ENCODE measurements at regions not wholly inside any gene's neighbourhood (a gene's known extent, or its start where the extent isn't known, plus 50 kb on each side); places are given as distances from the start of the nearest gene placed in this dataset.

DNA sequence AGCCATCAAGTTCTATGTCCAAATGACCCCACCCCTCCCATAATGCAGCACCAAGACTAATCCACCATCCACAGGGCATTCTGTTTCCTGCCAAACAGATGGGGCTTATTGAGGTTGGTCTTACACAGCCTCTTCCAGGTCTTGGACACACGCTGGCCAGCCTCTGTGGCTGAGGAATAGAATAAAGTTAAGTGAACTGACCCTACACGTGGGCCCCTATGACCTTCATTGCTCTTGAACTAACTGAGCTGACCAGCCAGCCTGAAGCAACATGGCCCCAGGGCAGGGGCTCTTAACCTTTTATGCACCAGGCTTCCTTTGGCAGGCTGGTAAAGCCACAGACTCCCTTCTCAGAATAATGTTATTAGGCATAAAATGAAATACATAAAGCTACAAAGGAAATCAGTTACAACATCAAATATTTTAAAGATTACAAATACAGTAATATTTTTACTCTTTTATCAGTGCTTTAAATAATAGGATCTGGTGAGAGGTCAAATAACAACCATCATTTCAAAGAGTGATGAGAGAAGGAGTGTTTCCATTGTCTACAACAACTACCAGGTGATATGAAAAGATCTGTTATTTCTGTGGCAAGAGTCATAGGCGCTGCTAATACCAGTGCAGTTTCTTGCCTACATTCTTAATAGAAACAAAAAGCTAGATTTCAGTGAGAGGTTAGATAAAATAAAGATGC is 192.9 kb upstream of the NUDT4 start:
- no peak for TF ChIP-seq POLR2A (IDR thresholded peaks at IDR 0.05)
- TF ChIP-seq, protein P1, sequence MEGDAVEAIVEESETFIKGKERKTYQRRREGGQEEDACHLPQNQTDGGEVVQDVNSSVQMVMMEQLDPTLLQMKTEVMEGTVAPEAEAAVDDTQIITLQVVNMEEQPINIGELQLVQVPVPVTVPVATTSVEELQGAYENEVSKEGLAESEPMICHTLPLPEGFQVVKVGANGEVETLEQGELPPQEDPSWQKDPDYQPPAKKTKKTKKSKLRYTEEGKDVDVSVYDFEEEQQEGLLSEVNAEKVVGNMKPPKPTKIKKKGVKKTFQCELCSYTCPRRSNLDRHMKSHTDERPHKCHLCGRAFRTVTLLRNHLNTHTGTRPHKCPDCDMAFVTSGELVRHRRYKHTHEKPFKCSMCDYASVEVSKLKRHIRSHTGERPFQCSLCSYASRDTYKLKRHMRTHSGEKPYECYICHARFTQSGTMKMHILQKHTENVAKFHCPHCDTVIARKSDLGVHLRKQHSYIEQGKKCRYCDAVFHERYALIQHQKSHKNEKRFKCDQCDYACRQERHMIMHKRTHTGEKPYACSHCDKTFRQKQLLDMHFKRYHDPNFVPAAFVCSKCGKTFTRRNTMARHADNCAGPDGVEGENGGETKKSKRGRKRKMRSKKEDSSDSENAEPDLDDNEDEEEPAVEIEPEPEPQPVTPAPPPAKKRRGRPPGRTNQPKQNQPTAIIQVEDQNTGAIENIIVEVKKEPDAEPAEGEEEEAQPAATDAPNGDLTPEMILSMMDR (IDR thresholded peaks at IDR 0.05), result no peak
